ENCODE measurements at regions not wholly inside any gene's neighbourhood (a gene's known extent, or its start where the extent isn't known, plus 50 kb on each side); places are given as distances from the start of the nearest gene placed in this dataset.
"Not testable (repeated sequence)": the region's sequence is repeated elsewhere in the genome, so short reads cannot be mapped to it uniquely, and the experiment has no call there.

DNA sequence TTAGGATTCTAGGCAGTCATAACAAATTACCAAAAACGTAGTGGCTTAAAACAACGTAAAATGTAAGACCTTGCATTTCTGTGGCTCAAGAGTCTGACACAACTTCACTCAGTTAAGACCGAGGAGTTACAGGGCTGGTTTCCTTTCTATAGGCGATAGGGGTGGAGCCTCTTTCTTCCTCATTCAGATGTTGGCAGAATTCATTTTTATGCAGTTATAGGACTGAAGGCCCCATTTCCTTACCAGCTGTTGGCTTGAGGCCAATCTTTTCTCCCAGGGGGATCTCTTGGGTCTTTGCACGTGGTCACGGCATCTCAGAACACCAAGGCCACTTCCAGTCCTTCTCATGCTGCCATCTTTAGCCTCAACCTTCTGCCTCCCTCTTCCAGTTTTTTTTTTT, 145.2 kb downstream of the KCNJ2 start:
- no peak for DNase-seq
- in situ Hi-C loops (cut with MboI; ENCODE audit: low pct_unique_long_range_greater_than_20kb, low sequenced_read_pairs) = no loop called here

DNA sequence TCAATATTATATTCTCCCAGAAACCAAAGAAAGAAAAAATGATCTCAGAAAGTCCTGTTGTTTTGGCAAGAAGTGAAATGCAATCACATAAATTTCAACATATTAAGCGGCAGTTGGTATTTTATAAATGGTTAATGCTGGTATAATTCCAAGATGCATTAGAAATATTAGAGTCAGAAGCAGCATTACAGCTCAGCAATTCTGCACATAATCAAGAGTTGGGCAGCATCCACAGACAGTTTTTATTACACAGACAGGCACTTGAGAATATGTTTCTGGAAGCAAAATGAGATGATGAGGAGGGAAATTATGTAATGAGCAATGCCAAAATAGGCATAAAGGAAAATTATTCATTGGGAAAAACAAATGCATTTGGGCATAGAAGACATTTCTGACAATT, 148.1 kb downstream of the KCNJ2 start:
- in situ Hi-C loops (cut with MboI; ENCODE audit: low pct_unique_long_range_greater_than_20kb, low sequenced_read_pairs) = no loop called here
- no peak for DNase-seq

DNA sequence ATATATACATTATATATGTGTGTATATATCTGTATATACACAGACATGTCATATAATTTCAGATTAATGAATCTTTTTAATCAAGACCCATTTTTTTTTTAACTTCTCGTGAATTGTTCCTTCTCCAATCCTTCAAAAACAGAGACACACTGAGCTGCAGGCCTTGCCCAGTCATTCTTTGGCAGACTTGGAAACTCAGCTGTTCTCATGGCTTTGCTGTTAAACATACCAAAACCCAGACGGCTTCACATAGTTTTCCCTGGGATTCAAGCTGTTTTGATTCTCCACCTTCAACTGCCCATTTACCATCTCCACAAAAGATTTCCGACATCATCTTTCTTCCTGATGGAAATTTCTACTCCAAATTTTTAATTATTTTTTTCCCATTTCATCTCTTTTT, 148.7 kb downstream of the KCNJ2 start:
- in situ Hi-C loops (cut with MboI; ENCODE audit: low pct_unique_long_range_greater_than_20kb, low sequenced_read_pairs) = no loop called here

DNA sequence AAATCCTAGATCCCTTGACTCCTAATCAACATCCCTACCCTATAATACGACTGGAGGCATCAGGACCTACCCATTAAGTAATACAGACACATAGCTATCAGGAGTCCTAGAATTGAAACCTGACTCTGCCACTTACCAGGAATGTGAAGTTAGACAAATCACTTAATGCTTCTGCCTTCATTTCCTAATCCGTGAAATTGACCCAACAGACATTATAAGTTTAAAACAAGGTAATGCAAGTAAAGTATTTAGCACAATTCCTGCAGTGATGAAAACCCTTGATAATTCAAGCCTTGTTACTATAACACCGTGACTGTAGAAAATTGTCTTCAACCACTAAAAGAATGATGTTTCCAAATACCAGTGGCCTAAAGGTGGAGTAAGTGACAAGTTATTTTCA, 150.2 kb downstream of the KCNJ2 start:
- DNase-seq = no peak
- in situ Hi-C loops (cut with MboI; ENCODE audit: low pct_unique_long_range_greater_than_20kb, low sequenced_read_pairs) = no loop called here

More for the DNA sequence above, 148.7 kb downstream of the KCNJ2 start:
- DNase-seq = no peak

DNA sequence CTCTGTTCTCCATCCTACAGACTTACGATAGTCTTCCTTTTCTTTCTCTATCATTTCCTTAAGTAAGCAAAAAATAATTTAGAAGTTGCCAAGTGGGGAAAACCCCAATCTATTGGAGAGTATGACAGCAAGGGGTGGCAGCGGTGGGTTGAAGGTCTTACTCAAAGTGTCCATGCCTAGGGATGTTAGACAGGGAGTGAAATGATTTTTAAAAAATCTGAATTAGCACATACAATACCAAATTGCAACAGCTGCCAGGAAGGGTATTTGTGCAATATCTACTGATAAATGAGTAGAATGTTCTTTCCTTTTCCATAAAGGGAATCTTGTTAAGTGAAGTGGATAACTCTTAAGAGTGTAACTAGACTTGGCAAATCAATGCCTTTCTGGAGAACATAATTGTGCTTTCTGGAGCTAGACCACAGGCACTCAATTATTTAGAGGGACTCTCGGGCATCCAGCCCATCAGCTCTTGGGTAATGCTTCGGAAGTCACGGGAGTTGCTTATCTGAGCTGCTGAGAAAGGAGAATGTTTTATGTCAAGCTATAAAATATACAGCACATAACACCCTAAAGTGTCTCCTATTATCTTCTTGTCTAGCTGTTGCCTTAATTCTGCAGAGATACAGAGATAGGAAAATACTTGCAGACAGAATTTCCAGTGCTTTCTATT, 151.5 kb downstream of the KCNJ2 start:
- in situ Hi-C loops (cut with MboI; ENCODE audit: low pct_unique_long_range_greater_than_20kb, low sequenced_read_pairs) = no loop called here
- DNase-seq = no peak

DNA sequence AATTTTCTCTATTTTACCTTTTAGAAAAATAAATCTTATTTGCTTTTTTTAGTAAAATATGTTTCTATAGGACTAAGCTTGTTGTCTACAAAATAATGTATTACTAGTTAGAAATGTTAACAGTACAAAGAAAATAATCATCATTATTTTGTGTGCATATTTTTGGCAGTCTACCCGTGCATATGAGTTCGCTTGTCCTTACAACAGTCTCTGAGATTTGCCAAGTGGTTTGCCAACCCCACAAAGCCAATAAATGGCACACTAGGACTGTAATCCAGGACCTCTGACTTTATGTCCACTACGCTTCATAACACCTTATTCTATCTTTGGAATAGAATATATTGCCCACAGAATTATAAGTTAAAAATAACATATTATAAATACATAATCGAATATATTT, 152.0 kb downstream of the KCNJ2 start:
- in situ Hi-C loops (cut with MboI; ENCODE audit: low pct_unique_long_range_greater_than_20kb, low sequenced_read_pairs) = no loop called here
- DNase-seq = no peak

DNA sequence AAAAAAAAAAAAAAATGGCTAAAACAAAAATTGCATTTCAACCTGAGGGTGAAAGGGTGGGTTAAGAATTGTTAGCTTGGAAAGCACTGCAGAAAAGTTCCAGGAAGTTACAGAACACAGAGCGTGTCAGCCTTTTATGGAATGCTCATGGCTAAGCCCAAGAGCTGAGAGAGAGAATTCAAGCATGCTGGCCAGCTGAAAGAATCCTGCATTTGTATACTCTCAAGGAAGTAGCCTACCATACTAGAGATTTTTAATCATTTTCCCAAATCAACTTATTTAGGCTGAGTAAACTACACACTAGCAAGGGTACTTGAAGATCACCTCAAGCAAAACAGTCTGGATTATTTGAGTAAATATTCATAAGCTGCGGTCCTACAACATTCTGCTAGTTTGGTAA, 153.9 kb downstream of the KCNJ2 start:
- in situ Hi-C loops (cut with MboI; ENCODE audit: low pct_unique_long_range_greater_than_20kb, low sequenced_read_pairs) = no loop called here
- no peak for DNase-seq

DNA sequence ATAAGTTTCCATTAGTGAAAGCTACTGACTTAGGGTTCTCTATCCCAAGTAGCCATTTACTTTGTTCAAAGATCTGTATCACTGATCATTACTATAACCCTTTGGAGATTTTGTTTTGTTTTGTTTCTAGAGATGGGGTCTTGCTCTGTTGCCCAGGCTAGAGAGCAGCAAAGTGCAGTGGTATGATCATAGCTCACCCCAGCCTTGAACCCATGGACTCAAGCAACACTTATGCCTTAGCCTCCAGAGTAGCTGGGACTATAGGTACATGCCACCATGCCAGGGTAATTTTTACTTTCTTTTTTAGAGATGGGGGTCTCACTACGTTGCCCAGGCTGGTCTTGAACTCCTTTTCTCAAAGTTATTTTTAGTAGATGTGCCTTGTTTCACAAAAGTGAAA, 154.7 kb downstream of the KCNJ2 start:
- no peak for DNase-seq
- in situ Hi-C loops (cut with MboI; ENCODE audit: low pct_unique_long_range_greater_than_20kb, low sequenced_read_pairs) = no loop called here

GRCh38 chr17:70327279-70327678, 157.9 kb downstream of the KCNJ2 start:
- no peak for DNase-seq
- in situ Hi-C loops (cut with MboI; ENCODE audit: low pct_unique_long_range_greater_than_20kb, low sequenced_read_pairs) = no loop called here

GRCh38 chr17:70327723-70328122, 158.4 kb downstream of the KCNJ2 start:
- in situ Hi-C loops (cut with MboI; ENCODE audit: low pct_unique_long_range_greater_than_20kb, low sequenced_read_pairs) = no loop called here
- no peak for DNase-seq

- DNase-seq = no peak
- in situ Hi-C loops (cut with MboI; ENCODE audit: low pct_unique_long_range_greater_than_20kb, low sequenced_read_pairs) = no loop called here
Observed at GRCh38 chr17:70329721-70330120, 160.4 kb downstream of the KCNJ2 start.

DNA sequence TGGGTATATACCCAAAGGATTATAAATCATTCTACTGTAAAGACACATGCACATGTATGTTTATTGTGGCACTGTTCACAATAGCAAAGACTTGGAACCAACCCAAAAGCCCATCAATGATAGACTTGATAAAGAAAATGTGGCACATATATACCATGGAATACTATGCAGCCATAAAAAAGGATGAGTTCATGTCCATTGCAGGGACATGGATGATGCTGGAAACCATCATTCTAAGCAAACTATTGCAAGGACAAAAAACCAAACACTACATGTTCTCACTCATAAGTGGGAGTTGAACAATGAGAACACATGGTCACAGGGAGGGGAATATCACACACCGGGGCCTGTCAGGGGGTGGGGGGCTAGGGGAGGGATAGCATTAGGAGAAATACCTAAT, 161.7 kb downstream of the KCNJ2 start:
- DNase-seq; in situ Hi-C loops (cut with MboI; ENCODE audit: low pct_unique_long_range_greater_than_20kb, low sequenced_read_pairs): not testable (repeated sequence)

DNA sequence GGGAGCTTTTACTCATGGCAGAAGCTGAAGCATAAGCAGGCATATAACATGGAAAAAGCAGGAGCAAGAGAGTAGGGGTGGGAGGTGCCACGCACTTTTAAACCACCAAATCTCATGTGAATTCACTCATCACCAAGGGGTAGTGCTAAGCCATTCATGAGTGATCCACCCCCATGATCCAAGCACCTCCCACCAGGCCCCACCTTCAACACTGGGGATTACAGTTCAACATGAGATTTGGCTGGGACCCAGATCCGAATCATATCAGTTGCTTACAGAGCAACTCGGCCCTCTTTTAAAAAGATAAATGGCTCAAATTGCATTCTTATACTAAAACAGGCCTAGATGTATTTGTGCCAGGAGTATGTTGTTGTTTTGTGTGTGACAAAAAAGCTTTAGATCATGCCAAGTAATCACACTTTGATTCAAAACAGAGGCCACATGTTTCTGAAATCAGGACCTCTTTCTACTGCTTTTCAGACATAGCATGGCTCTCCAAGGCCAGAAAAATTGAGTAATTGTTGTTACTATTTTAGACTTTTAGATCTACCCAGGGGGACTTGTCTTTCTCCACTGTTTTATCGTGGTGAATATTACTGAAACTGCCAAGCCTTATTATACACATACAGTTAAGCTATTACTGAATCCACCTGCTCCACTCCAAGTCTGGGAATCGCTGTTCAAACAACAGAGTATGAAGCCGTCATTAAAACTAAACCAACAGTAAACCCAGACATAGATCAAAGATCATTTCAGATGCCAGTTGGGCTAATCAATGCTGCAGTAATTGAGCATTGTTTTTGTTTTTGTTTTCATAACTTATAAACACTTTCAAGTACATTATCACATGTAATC, 163.3 kb downstream of the KCNJ2 start:
- no peak for DNase-seq
- in situ Hi-C loops (cut with MboI; ENCODE audit: low pct_unique_long_range_greater_than_20kb, low sequenced_read_pairs) = no loop called here

DNA sequence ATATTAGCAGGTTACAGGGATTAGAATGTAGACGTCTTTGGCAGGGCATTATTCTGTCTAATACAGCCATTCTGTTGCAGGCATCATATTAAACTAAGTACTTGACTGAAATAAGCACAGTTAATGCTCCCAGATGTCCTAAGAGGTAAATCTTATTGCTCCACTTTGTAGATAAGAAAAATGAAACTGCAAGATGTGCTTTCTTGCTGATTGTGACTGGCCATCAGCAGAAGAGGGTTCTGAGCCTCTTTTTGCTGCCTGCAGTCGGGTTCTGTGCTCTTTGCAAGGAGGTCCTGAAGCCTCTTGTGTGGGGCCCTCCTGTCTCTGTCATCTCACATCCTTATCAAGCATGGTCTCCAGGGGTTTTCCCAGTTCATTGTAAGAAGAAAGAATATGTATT, 167.1 kb downstream of the KCNJ2 start:
- in situ Hi-C loops (cut with MboI; ENCODE audit: low pct_unique_long_range_greater_than_20kb, low sequenced_read_pairs) = no loop called here
- DNase-seq = no peak

- in situ Hi-C loops (cut with MboI; ENCODE audit: low pct_unique_long_range_greater_than_20kb, low sequenced_read_pairs) = no loop called here
- no peak for DNase-seq
Observed at GRCh38 chr17:70338946-70339354, 169.6 kb downstream of the KCNJ2 start.

DNA sequence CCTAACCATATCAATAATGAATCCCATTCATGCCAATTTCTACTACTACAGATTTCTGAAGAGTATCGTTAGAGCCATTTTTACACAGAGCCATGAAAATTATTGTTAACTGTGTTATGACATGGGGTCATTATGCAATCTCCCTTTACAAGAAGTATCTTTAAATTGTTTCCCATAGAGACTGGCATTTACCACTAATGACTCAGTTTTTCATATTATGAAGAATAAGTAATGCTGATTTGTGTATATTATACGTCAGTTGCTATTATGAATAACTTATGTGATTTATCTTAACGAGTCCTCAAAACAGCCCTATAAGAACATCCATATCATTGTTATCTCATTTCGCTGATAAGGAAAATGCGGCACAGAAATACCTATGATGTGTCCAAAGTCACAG, 173.8 kb downstream of the KCNJ2 start:
- no peak for DNase-seq
- in situ Hi-C loops (cut with MboI; ENCODE audit: low pct_unique_long_range_greater_than_20kb, low sequenced_read_pairs) = no loop called here

DNA sequence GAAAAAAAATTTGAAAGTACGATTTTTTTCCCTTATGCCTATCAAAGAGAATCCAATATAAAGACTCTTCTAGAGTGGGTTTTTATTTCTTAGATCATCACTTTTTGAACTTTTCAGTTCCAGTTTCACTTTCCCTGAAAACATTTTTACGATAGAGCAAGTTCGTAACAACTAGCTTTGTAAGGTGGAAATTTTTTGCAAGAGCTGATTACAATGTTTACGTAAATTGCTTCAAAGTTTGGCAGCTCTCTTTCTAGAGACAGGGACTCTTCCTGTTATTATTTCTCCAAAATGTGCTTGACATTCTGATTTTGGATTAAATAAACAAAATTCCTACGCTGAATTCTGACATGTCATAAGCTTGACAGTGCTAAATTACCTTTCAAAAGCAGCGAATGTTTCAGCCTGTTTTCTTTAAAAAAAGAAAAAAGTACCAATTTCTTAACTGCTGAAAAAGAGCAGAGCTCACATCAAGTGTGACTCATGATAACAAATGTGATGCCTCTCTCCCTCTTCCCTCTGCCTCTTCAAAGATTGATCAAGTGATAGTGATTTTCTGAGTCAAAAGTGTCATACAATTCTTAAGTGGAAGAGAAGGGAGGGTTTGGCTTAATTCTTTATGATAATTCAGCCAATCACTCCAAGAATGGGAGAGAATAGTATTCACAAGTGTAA, 175.2 kb downstream of the KCNJ2 start:
- in situ Hi-C loops (cut with MboI; ENCODE audit: low pct_unique_long_range_greater_than_20kb, low sequenced_read_pairs) = no loop called here
- no peak for DNase-seq

- no peak for DNase-seq
- in situ Hi-C loops (cut with MboI; ENCODE audit: low pct_unique_long_range_greater_than_20kb, low sequenced_read_pairs) = no loop called here
Observed at GRCh38 chr17:70345061-70345460, 175.7 kb downstream of the KCNJ2 start.

DNA sequence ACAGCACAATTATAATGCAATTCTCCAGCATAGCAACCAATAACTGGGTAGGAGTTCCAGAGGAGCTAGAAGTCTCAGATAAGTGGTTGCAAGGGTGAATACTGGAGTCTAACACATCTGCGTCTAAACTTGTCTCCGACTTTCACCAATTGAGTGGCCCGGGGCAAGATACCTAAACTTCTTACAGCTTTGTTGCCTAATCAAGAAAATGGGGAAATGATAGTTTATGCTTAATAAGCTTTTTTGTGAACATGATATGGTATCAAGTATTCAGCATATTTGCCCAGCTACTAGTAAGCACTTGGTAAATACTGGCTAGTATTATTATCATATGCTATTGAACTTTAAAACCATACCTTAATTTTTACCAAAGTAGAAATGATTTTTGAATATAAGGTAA, 183.5 kb downstream of the KCNJ2 start:
- no peak for DNase-seq

GRCh38 chr17:70353408-70354092, 184.2 kb downstream of the KCNJ2 start:
- in situ Hi-C loops (cut with MboI; ENCODE audit: low pct_unique_long_range_greater_than_20kb, low sequenced_read_pairs) = no loop called here
- DNase-seq = no peak

More for the DNA sequence above, 183.5 kb downstream of the KCNJ2 start:
- in situ Hi-C loops (cut with MboI; ENCODE audit: low pct_unique_long_range_greater_than_20kb, low sequenced_read_pairs) = no loop called here
